Fibroblast of skin of abdomen (primary cell): ENCODE measurements at regions not wholly inside any gene's neighbourhood (a gene's known extent, or its start where the extent isn't known, plus 50 kb on each side); places are given as distances from the start of the nearest gene placed in this dataset.
"Not testable (repeated sequence)": the region's sequence is repeated elsewhere in the genome, so short reads cannot be mapped to it uniquely, and the experiment has no call there.

Experiments used
- DNase-seq: peaks from one replicate; pipeline ENCODE4 v3.0.0-alpha.2; 2013

GRCh38 chr16:52309446-52310416 lies 237.2 kb downstream of the TOX3 start:
- DNase-seq, result no peak

- no peak for DNase-seq
Measured at GRCh38 chr16:52308051-52308450, 238.9 kb downstream of the TOX3 start.

- DNase-seq, result no peak
Measured at GRCh38 chr16:52301026-52301425, 245.9 kb downstream of the TOX3 start.

GRCh38 chr16:52298769-52299168 lies 248.2 kb downstream of the TOX3 start:
- DNase-seq, result no peak

GRCh38 chr16:52296706-52297315 lies 250.1 kb downstream of the TOX3 start:
- not testable (repeated sequence) for DNase-seq

- DNase-seq, result no peak
Measured at GRCh38 chr16:52296076-52296475, 250.9 kb downstream of the TOX3 start.

GRCh38 chr16:52294660-52295059 lies 252.3 kb downstream of the TOX3 start:
- no peak for DNase-seq

GRCh38 chr16:52293204-52293603 lies 253.7 kb downstream of the TOX3 start:
- DNase-seq, result no peak

GRCh38 chr16:52283584-52284375 lies 263.2 kb downstream of the TOX3 start:
- peak; percentile 9 for DNase-seq

GRCh38 chr16:52283018-52283417 lies 263.9 kb downstream of the TOX3 start:
- peak; percentile 5 for DNase-seq

GRCh38 chr16:52280086-52280485 lies 266.9 kb downstream of the TOX3 start:
- DNase-seq, result no peak

- no peak for DNase-seq
Measured at GRCh38 chr16:52271088-52271750, 275.7 kb downstream of the TOX3 start.

- DNase-seq, result no peak
Measured at GRCh38 chr16:52265446-52265861, 281.5 kb downstream of the TOX3 start.

- no peak for DNase-seq
Measured at GRCh38 chr16:52257534-52257933, 289.4 kb downstream of the TOX3 start.

- no peak for DNase-seq
Measured at GRCh38 chr16:52256310-52257078, 290.4 kb downstream of the TOX3 start.

GRCh38 chr16:52254746-52255145 lies 292.2 kb downstream of the TOX3 start:
- DNase-seq, result peak; percentile 47

- DNase-seq, result no peak
Measured at GRCh38 chr16:52252680-52253079, 294.3 kb downstream of the TOX3 start.

- DNase-seq, result peak; percentile 16
Measured at GRCh38 chr16:52251495-52251894, 295.4 kb downstream of the TOX3 start.

GRCh38 chr16:52247737-52248136 lies 299.2 kb downstream of the TOX3 start:
- DNase-seq, result no peak

- no peak for DNase-seq
Measured at GRCh38 chr16:52238710-52239109, 308.2 kb downstream of the TOX3 start.

- no peak for DNase-seq
Measured at GRCh38 chr16:52237823-52238222, 309.1 kb downstream of the TOX3 start.

- no peak for DNase-seq
Measured at GRCh38 chr16:52235186-52235585, 311.8 kb downstream of the TOX3 start.
